ENCODE measurements at regions not wholly inside any gene's neighbourhood (a gene's known extent, or its start where the extent isn't known, plus 50 kb on each side); places are given as distances from the start of the nearest gene placed in this dataset.

- TF ChIP-seq POLR2A (IDR thresholded peaks at IDR 0.05; ENCODE audit: low read depth, low read length): no peak
- TF ChIP-seq CTCF (IDR thresholded peaks at IDR 0.05 in 2 of 3, conservative IDR thresholded peaks at IDR 0.05 in 1 of 3; ENCODE audit: control insufficient read depth in 2 of 3, extremely low read depth in 1 of 3, insufficient read depth in 1 of 3, low read depth in 3 of 3, low read length in 3 of 3): no peak
- no peak for TF ChIP-seq ATF7 (IDR thresholded peaks at IDR 0.05; ENCODE audit: low read depth)
- no peak for TF ChIP-seq SMARCA5 (IDR thresholded peaks at IDR 0.05)
- TF ChIP-seq IRF4 (IDR thresholded peaks at IDR 0.05; ENCODE audit: low read depth, low read length): no peak
- no peak for TF ChIP-seq MYC (IDR thresholded peaks at IDR 0.05; ENCODE audit: insufficient read depth, insufficient read length, insufficient replicate concordance, low read length, severe bottlenecking)
- TF ChIP-seq ZZZ3 (IDR thresholded peaks at IDR 0.05; ENCODE audit: control insufficient read depth, insufficient read length, low read depth): no peak
- TF ChIP-seq NR2C2 (IDR thresholded peaks at IDR 0.05; ENCODE audit: borderline replicate concordance, control insufficient read depth, insufficient read length, low read depth): no peak
- TF ChIP-seq TCF12 (IDR thresholded peaks at IDR 0.05; ENCODE audit: low read depth, low read length): no peak
- no peak for TF ChIP-seq POLR2AphosphoS5 (IDR thresholded peaks at IDR 0.05; ENCODE audit: low read length)
- TF ChIP-seq NFIC (IDR thresholded peaks at IDR 0.05; ENCODE audit: low read depth, low read length): no peak
- no peak for TF ChIP-seq MAX (IDR thresholded peaks at IDR 0.05; ENCODE audit: low read depth, low read length)
These were observed 222.7 kb upstream of the PIK3C3 start for GRCh38 chr18:41732356-41732755.

Data from GM12878 (cell line).